ENCODE measurements at regions not wholly inside any gene's neighbourhood (a gene's known extent, or its start where the extent isn't known, plus 50 kb on each side); places are given as distances from the start of the nearest gene placed in this dataset.
"Not testable (repeated sequence)": the region's sequence is repeated elsewhere in the genome, so short reads cannot be mapped to it uniquely, and the experiment has no call there.

GRCh38 chr5:18397891-18398290 lies 763.6 kb downstream of the TAF11L14 start:
- CTCF ChIA-PET: no interaction called here
- Histone ChIP-seq H3K18ac (ENCODE audit: low read depth, low read length) (no peak overlapping the region), H3K4me1 (ENCODE audit: control insufficient read depth, insufficient read depth, low read length) (no peaks in the 10 kb centered on the region), H3K4me3 (ENCODE audit: insufficient read depth, low read depth, low read length) (no peak overlapping the region), H2BK5ac (ENCODE audit: low read depth, low read length, poor library complexity, severe bottlenecking) (no peak overlapping the region), H3K14ac (replicated peaks; ENCODE audit: low read depth, low read length) (no peak overlapping the region), H2AK5ac (ENCODE audit: low read depth, low read length) (no peak overlapping the region), H3K4ac (ENCODE audit: low read depth, low read length) (no peak overlapping the region), H3K4me2 (ENCODE audit: low read depth, low read length) (no peak overlapping the region), H3K9me3 (ENCODE audit: control insufficient read depth, insufficient read depth, low read length) (no peaks in the 10 kb centered on the region), H3K56ac (ENCODE audit: extremely low read depth, insufficient read depth, low read length) (no peak overlapping the region), H4K91ac (ENCODE audit: insufficient read depth, low read depth, low read length) (no peak overlapping the region), H2BK20ac (ENCODE audit: low read depth, low read length) (no peak overlapping the region), H3K9ac (ENCODE audit: low read depth, low read length) (no peak overlapping the region), H3K79me1 (ENCODE audit: low read depth in 1 of 2, low read length in 2 of 2) (no peaks in the 10 kb centered on the region), H4K8ac (ENCODE audit: low read depth in 2 of 2, low read length in 2 of 2) (no peak overlapping the region), H3K27me3 (ENCODE audit: control insufficient read depth, insufficient read depth, low read length) (no peaks in the 10 kb centered on the region), H3K27ac (ENCODE audit: insufficient read depth, low read length) (no peak overlapping the region), H2AK9ac (replicated peaks; ENCODE audit: low read depth, low read length, poor library complexity) (no peak overlapping the region), H2AFZ (replicated peaks; ENCODE audit: low read length, poor library complexity) (no peak overlapping the region), H3K36me3 (ENCODE audit: control insufficient read depth, insufficient read depth, low read length) (no peaks in the 10 kb centered on the region), H2BK15ac (ENCODE audit: low read depth, low read length) (no peak overlapping the region), H3K9me1 (ENCODE audit: insufficient read depth, low read length) (no peaks in the 10 kb centered on the region), H3K23ac (ENCODE audit: low read depth, low read length) (no peak overlapping the region), H4K20me1 (ENCODE audit: insufficient read depth, low read length) (no peaks in the 10 kb centered on the region), H4K5ac (ENCODE audit: low read depth, low read length) (no peak overlapping the region), H2BK120ac (ENCODE audit: low read depth, low read length) (no peak overlapping the region)
- WGBS, 2 experiments (ENCODE audit: extremely low coverage in 2 of 2, insufficient read length in 1 of 2): no CpG with 5 or more reads among the region's 2 CpGs
- ATAC-seq (ENCODE audit: low read depth) (no peak), DNase-seq (no peak)
- POLR2A ChIA-PET (ENCODE audit: unreplicated experiment): no interaction called here
- dilution Hi-C loops (cut with HindIII; ENCODE audit: low sequenced_read_pairs, unreplicated experiment) (no loop called here), intact Hi-C loops (cut with micrococcal nuclease) (no loop called here), in situ Hi-C loops (cut with MboI; ENCODE audit: low sequenced_read_pairs) (no loop called here)
- BruUV-seq (replicated peaks): no TSS peak
- no peak for TF ChIP-seq POLR2A (IDR thresholded peaks at IDR 0.05; ENCODE audit: low read depth, low read length)
- TF ChIP-seq, protein P1, sequence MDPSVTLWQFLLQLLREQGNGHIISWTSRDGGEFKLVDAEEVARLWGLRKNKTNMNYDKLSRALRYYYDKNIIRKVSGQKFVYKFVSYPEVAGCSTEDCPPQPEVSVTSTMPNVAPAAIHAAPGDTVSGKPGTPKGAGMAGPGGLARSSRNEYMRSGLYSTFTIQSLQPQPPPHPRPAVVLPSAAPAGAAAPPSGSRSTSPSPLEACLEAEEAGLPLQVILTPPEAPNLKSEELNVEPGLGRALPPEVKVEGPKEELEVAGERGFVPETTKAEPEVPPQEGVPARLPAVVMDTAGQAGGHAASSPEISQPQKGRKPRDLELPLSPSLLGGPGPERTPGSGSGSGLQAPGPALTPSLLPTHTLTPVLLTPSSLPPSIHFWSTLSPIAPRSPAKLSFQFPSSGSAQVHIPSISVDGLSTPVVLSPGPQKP (IDR thresholded peaks at IDR 0.05; ENCODE audit: borderline replicate concordance, low read depth, low read length): no peak
- TF ChIP-seq MAZ (IDR thresholded peaks at IDR 0.05; ENCODE audit: borderline replicate concordance, low read depth, low read length): no peak

GRCh38 chr5:18399461-18400327 lies 765.4 kb downstream of the TAF11L14 start:
- H3K14ac ChIP-seq (replicated peaks; ENCODE audit: low read depth, low read length); H2BK120ac ChIP-seq (ENCODE audit: low read depth, low read length); CTCF ChIA-PET; H3K27ac ChIP-seq (ENCODE audit: insufficient read depth, low read length); in situ Hi-C loops (cut with MboI; ENCODE audit: low sequenced_read_pairs); DNase-seq; H3K9me3 ChIP-seq (ENCODE audit: control insufficient read depth, insufficient read depth, low read length); BruUV-seq (replicated peaks); H2BK5ac ChIP-seq (ENCODE audit: low read depth, low read length, poor library complexity, severe bottlenecking); H2AK5ac ChIP-seq (ENCODE audit: low read depth, low read length); H2BK15ac ChIP-seq (ENCODE audit: low read depth, low read length); H3K56ac ChIP-seq (ENCODE audit: extremely low read depth, insufficient read depth, low read length); H3K18ac ChIP-seq (ENCODE audit: low read depth, low read length); H3K27me3 ChIP-seq (ENCODE audit: control insufficient read depth, insufficient read depth, low read length); POLR2A ChIA-PET (ENCODE audit: unreplicated experiment); H3K23ac ChIP-seq (ENCODE audit: low read depth, low read length); H4K8ac ChIP-seq (ENCODE audit: low read depth in 2 of 2, low read length in 2 of 2); H4K5ac ChIP-seq (ENCODE audit: low read depth, low read length); H3K79me1 ChIP-seq (ENCODE audit: low read depth in 1 of 2, low read length in 2 of 2); H3K4me2 ChIP-seq (ENCODE audit: low read depth, low read length); H2BK20ac ChIP-seq (ENCODE audit: low read depth, low read length); H4K20me1 ChIP-seq (ENCODE audit: insufficient read depth, low read length); H3K4me3 ChIP-seq (ENCODE audit: insufficient read depth, low read depth, low read length); H3K9ac ChIP-seq (ENCODE audit: low read depth, low read length); ATAC-seq (ENCODE audit: low read depth); dilution Hi-C loops (cut with HindIII; ENCODE audit: low sequenced_read_pairs, unreplicated experiment); H2AK9ac ChIP-seq (replicated peaks; ENCODE audit: low read depth, low read length, poor library complexity); H3K9me1 ChIP-seq (ENCODE audit: insufficient read depth, low read length); H3K4ac ChIP-seq (ENCODE audit: low read depth, low read length); H3K4me1 ChIP-seq (ENCODE audit: control insufficient read depth, insufficient read depth, low read length); H3K36me3 ChIP-seq (ENCODE audit: control insufficient read depth, insufficient read depth, low read length); intact Hi-C loops (cut with micrococcal nuclease); H4K91ac ChIP-seq (ENCODE audit: insufficient read depth, low read depth, low read length); H2AFZ ChIP-seq (replicated peaks; ENCODE audit: low read length, poor library complexity): not testable (repeated sequence)
- WGBS, 2 experiments (ENCODE audit: extremely low coverage in 2 of 2, insufficient read length in 1 of 2): 84% methylated on average over 8 of the region's 50 CpGs; no CpG with 5 or more reads in 1 of the 2 experiments

All from IMR-90 (cell line).